Transverse colon (tissue), 4 donors: ENCODE measurements at regions not wholly inside any gene's neighbourhood (a gene's known extent, or its start where the extent isn't known, plus 50 kb on each side); places are given as distances from the start of the nearest gene placed in this dataset.

Experiments
- DNase-seq: peaks from one replicate; pipeline ENCODE4 v3.0.0-alpha.2; 2019
- H3K27ac ChIP-seq, 4 donors: fragments of 200-600 bp; sonication (generic); 2 replicates each; pipeline ENCODE4 v1.5.1; 2016 to 2018; ENCODE audit warnings: inconsistent platforms in 4 of 4
- H3K27me3 ChIP-seq: fragments of 200-600 bp; sonication (generic); 2 replicates; pipeline ENCODE4 v1.5.1; 2017; ENCODE audit warnings: inconsistent platforms
- H3K36me3 ChIP-seq, 4 donors: fragments of 200-600 bp; sonication (generic); 2 replicates each; pipeline ENCODE4 v1.5.1; 2017 to 2019; ENCODE audit warnings: inconsistent platforms in 4 of 4
- H3K4me1 ChIP-seq, 4 donors: fragments of 200-600 bp; sonication (generic); 2 replicates each; pipeline ENCODE4 v1.5.1; 2017 to 2020; ENCODE audit warnings: inconsistent platforms in 4 of 4
- H3K4me3 ChIP-seq, 4 donors: fragments of 200-600 bp; sonication (generic); 1 replicate in 1 of 4; 2 replicates in 3 of 4; pipeline versions ENCODE4 v1.5.1 to v1.6.1; 2017 to 2019; ENCODE audit warnings: inconsistent platforms in 4 of 4
- H3K9me3 ChIP-seq, 2 donors: fragments of 200-600 bp; sonication (generic); 2 replicates each; pipeline ENCODE4 v1.5.1; 2017 to 2019; ENCODE audit warnings: inconsistent platforms in 2 of 2
- CTCF ChIP-seq, 5 experiments: fragments of 200-600 bp in 3 of 5; fragments of 450-650 bp in 2 of 5; sonication (generic) in 3 of 5; IDR thresholded peaks; 1 replicate in 2 of 5; 2 replicates in 3 of 5; pipeline ENCODE4 v1.5.1; 2016 to 2017; ENCODE audit warnings: antibody characterized with exemption in 5 of 5, inconsistent platforms in 3 of 5, mild to moderate bottlenecking in 2 of 5, moderate library complexity in 1 of 5
- EP300 ChIP-seq: sonication (generic); formaldehyde crosslinking; IDR thresholded peaks from one replicate; pipeline ENCODE4 v1.6.1; 2017; ENCODE audit warnings: antibody characterized with exemption, low read depth
- POLR2A ChIP-seq: fragments of 450-650 bp; IDR thresholded peaks from one replicate; pipeline ENCODE4 v1.6.1; 2016; ENCODE audit warnings: antibody characterized with exemption, mild to moderate bottlenecking, moderate library complexity
- POLR2AphosphoS5 ChIP-seq, 3 donors: sonication (generic); formaldehyde crosslinking; IDR thresholded peaks; one replicate each; pipeline ENCODE4 v1.6.1; 2016; ENCODE audit warnings: antibody characterized with exemption in 3 of 3
- WGBS, 2 donors: methylation state at CpG; one replicate each; pipeline ENCODE4 v1.1.5; 2018; ENCODE audit warnings: low coverage in 1 of 2; 5-methylcytosine and 5-hydroxymethylcytosine counted together
- in situ Hi-C, 4 donors: fragments of 200-750 bp; cut with MboI; loops; one replicate each; pipeline versions ENCODE4 v1.15.0 to v1.15.1; 2017; ENCODE audit warnings: low sequenced_read_pairs in 3 of 4, low pct_ligation_motif_present in 1 of 4, low pct_unique_long_range_greater_than_20kb in 1 of 4
- intact Hi-C: fragments of 100-400 bp; cut with DNase I; formaldehyde crosslinking; loops from one replicate; pipeline ENCODE4 v1.15.1; 2023; ENCODE audit warnings: low total_unique reads

GRCh38 chr5:159797261-159797970, 118.9 kb upstream of the ADRA1B start:
- Histone ChIP-seq H3K4me1 (no peaks in the 10 kb centered on the region), H3K36me3 (no peaks in the 10 kb centered on the region), H3K9me3 (no peaks in the 10 kb centered on the region), H3K4me3 (no peak overlapping the region), H3K27ac (no peak overlapping the region), H3K27me3 (no peaks in the 10 kb centered on the region)
- in situ Hi-C loops (no loop called here), intact Hi-C loops (no loop called here)
- TF ChIP-seq EP300 (no peak), CTCF (IDR thresholded peaks at IDR 0.05) (no peak), POLR2A (no peak), POLR2AphosphoS5 (IDR thresholded peaks at IDR 0.05) (no peak)
- no peak for DNase-seq
- WGBS, 2 donors = 68% methylated on average over 4 of the region's 4 CpGs; no CpG with 5 or more reads in 1 of the 2 donors

GRCh38 chr5:159799701-159800100, 116.6 kb upstream of the ADRA1B start:
- intact Hi-C loops (no loop called here), in situ Hi-C loops (no loop called here)
- Histone ChIP-seq H3K4me1 (no peaks in the 10 kb centered on the region), H3K27ac (no peak overlapping the region), H3K36me3 (no peaks in the 10 kb centered on the region), H3K9me3 (no peaks in the 10 kb centered on the region), H3K4me3 (no peak overlapping the region), H3K27me3 (no peaks in the 10 kb centered on the region)
- 82 to 86% methylated on average over 7 to 8 of the region's 8 CpGs for WGBS, 2 donors
- no peak for TF ChIP-seq CTCF (IDR thresholded peaks at IDR 0.05)
- TF ChIP-seq EP300 = no peak
- no peak for TF ChIP-seq POLR2A
- TF ChIP-seq POLR2AphosphoS5 (IDR thresholded peaks at IDR 0.05) = no peak
- no peak for DNase-seq

- TF ChIP-seq POLR2A (no peak), POLR2AphosphoS5 (IDR thresholded peaks at IDR 0.05) (no peak), EP300 (no peak), CTCF (IDR thresholded peaks at IDR 0.05) (no peak)
- in situ Hi-C loops = no loop called here
- no peak overlapping the region for H3K4me3 ChIP-seq
- no peaks in the 10 kb centered on the region for H3K9me3 ChIP-seq
- DNase-seq = no peak
- WGBS, 2 donors = 91 to 93% methylated on average over 7 to 8 of the region's 8 CpGs
- H3K4me1 ChIP-seq = no peaks in the 10 kb centered on the region
- intact Hi-C loops = no loop called here
- H3K27ac ChIP-seq = no peak overlapping the region
- H3K27me3 ChIP-seq = no peaks in the 10 kb centered on the region
- H3K36me3 ChIP-seq = no peaks in the 10 kb centered on the region
These were observed 116.0 kb upstream of the ADRA1B start for GRCh38 chr5:159800131-159800840.

GRCh38 chr5:159801303-159801702, 115.0 kb upstream of the ADRA1B start:
- no peak overlapping the region for H3K27ac ChIP-seq
- 69 to 82% methylated on average over 6 to 8 of the region's 8 CpGs for WGBS, 2 donors
- H3K9me3 ChIP-seq = no peaks in the 10 kb centered on the region
- H3K4me1 ChIP-seq = no peaks in the 10 kb centered on the region
- TF ChIP-seq EP300 (no peak), POLR2A (no peak), POLR2AphosphoS5 (IDR thresholded peaks at IDR 0.05) (no peak), CTCF (IDR thresholded peaks at IDR 0.05) (no peak)
- in situ Hi-C loops = no loop called here
- no peaks in the 10 kb centered on the region for H3K36me3 ChIP-seq
- no peak overlapping the region for H3K4me3 ChIP-seq
- intact Hi-C loops = no loop called here
- DNase-seq = no peak
- H3K27me3 ChIP-seq = no peaks in the 10 kb centered on the region
